ENCODE measurements at regions not wholly inside any gene's neighbourhood (a gene's known extent, or its start where the extent isn't known, plus 50 kb on each side); places are given as distances from the start of the nearest gene placed in this dataset.

GRCh38 chr5:123787635-123788034, 275.7 kb downstream of the CSNK1G3 start:
- BruUV-seq (replicated peaks): no TSS peak
- no peak overlapping the region for H3K4me3 ChIP-seq (replicated peaks in 1 of 2; ENCODE audit: low read depth in 1 of 2, low read length in 2 of 2)
- H3K79me2 ChIP-seq (ENCODE audit: insufficient read depth, low read length): no peaks in the 10 kb centered on the region
- peaks cover 0 to 5% of the 10 kb centered on the region in 2 experiments; a peak in 2 of 4 replicates for H3K9me3 ChIP-seq (ENCODE audit: control insufficient read depth in 1 of 2, insufficient read depth in 1 of 2, low read depth in 1 of 2, low read length in 2 of 2)
- no peak overlapping the region for H3K27ac ChIP-seq (ENCODE audit: low read depth, low read length)
- no peak overlapping the region for H3K9ac ChIP-seq (ENCODE audit: low read length)
- no peaks in the 10 kb centered on the region for H3K27me3 ChIP-seq (ENCODE audit: insufficient read depth, low read length)
- ChIA-PET POLR2A (no interaction called here), RAD21 (ENCODE audit: low non-redundant PET in 1 of 2, low total read pairs in 2 of 2, uncharacterized antibody in 2 of 2, unreplicated experiment in 2 of 2) (no interaction called here), CTCF (no interaction called here)
- H3K4me2 ChIP-seq (ENCODE audit: low read length): no peak overlapping the region
- no peaks in the 10 kb centered on the region for H3K36me3 ChIP-seq (ENCODE audit: control insufficient read depth in 1 of 2, insufficient read depth in 2 of 2, low read length in 2 of 2)
- intact Hi-C loops (cut with micrococcal nuclease): no loop called here
- no peaks in the 10 kb centered on the region for H3K4me1 ChIP-seq (ENCODE audit: control insufficient read depth in 1 of 2, insufficient read depth in 2 of 2, low read length in 2 of 2)
- no peak overlapping the region for H2AFZ ChIP-seq (ENCODE audit: low read depth, low read length, poor library complexity, severe bottlenecking)
- no peaks in the 10 kb centered on the region for H3K9me2 ChIP-seq (ENCODE audit: insufficient read depth)
- no peak for TF ChIP-seq ELF1 (IDR thresholded peaks at IDR 0.05; ENCODE audit: borderline replicate concordance, low read depth)
- TF ChIP-seq FOSL1 (IDR thresholded peaks at IDR 0.05; ENCODE audit: low read depth): no peak
- TF ChIP-seq ZNF274 (IDR thresholded peaks at IDR 0.05; ENCODE audit: low read depth, low read length): no peak
- TF ChIP-seq YY1 (IDR thresholded peaks at IDR 0.05; ENCODE audit: extremely low read depth, insufficient replicate concordance, low read depth, low read length): no peak
- no peak for TF ChIP-seq SIN3A (IDR thresholded peaks at IDR 0.05; ENCODE audit: low read depth)
- no peak for TF ChIP-seq CEBPB (IDR thresholded peaks at IDR 0.05; ENCODE audit: low read depth)
- no peak for TF ChIP-seq ZFX (IDR thresholded peaks at IDR 0.05)
- no peak for TF ChIP-seq SRF (IDR thresholded peaks at IDR 0.05; ENCODE audit: low read depth)
- TF ChIP-seq POLR2AphosphoS5 (IDR thresholded peaks at IDR 0.05; ENCODE audit: low read depth, low read length): no peak
- TF ChIP-seq ZBTB33 (IDR thresholded peaks at IDR 0.05; ENCODE audit: extremely low read depth, insufficient replicate concordance, low read length): no peak
- TF ChIP-seq ATF3 (IDR thresholded peaks at IDR 0.05): no peak
- TF ChIP-seq RAD21 (IDR thresholded peaks at IDR 0.05; ENCODE audit: low read depth): no peak
- no peak for TF ChIP-seq SP1 (IDR thresholded peaks at IDR 0.05; ENCODE audit: low read depth)
- no peaks in the 10 kb centered on the region for H4K20me1 ChIP-seq (ENCODE audit: insufficient read depth)
- DNase-seq (ENCODE audit: low read depth, low spot score) (no peak), ATAC-seq (no peak)

Measured in HCT116 (cell line).